Keratinocyte (primary cell): ENCODE measurements at regions not wholly inside any gene's neighbourhood (a gene's known extent, or its start where the extent isn't known, plus 50 kb on each side); places are given as distances from the start of the nearest gene placed in this dataset.

ENCODE experiments used
- DNase-seq: peaks from one replicate; pipeline ENCODE4 v3.0.0-alpha.2; 2011; ENCODE audit warnings: low read depth, missing footprints, low spot score
- FAIRE-seq: peaks from 2 replicates; lab custom pipeline; 2011; peaks lifted over from hg19 to GRCh38; lab: Jason Lieb, UNC
- H2AFZ ChIP-seq: 2 replicates; pipeline ENCODE4 v1.6.0; 2012; ENCODE audit warnings: low read length, control low read depth, inconsistent platforms; ENCODE audit not compliant: control insufficient read depth
- H3K27ac ChIP-seq: 2 replicates; pipeline ENCODE4 v1.5.1; 2011; ENCODE audit warnings: low read length; ENCODE audit not compliant: control insufficient read depth, insufficient read depth
- H3K27me3 ChIP-seq: 3 replicates; pipeline ENCODE4 v1.6.0; 2011; ENCODE audit warnings: low read length; ENCODE audit not compliant: control insufficient read depth, insufficient read depth; ENCODE audit errors: extremely low read depth
- H3K36me3 ChIP-seq, 2 experiments: 2 replicates in 1 of 2; 3 replicates in 1 of 2; pipeline ENCODE4 v1.5.1; 2011; ENCODE audit warnings: low read length in 2 of 2, mild to moderate bottlenecking in 1 of 2; ENCODE audit not compliant: control insufficient read depth in 2 of 2, insufficient read depth in 2 of 2; ENCODE audit errors: extremely low read depth in 1 of 2
- H3K4me1 ChIP-seq: 3 replicates; pipeline ENCODE4 v1.5.1; 2011; ENCODE audit warnings: low read length; ENCODE audit not compliant: control insufficient read depth, insufficient read depth; ENCODE audit errors: extremely low read depth
- H3K4me2 ChIP-seq: 3 replicates; pipeline ENCODE4 v1.6.0; 2011; ENCODE audit warnings: low read depth, low read length; ENCODE audit not compliant: control insufficient read depth, insufficient read depth; ENCODE audit errors: extremely low read depth
- H3K4me3 ChIP-seq, 3 experiments: fragments of 200-600 bp in 1 of 3; sonication (generic) in 1 of 3; 2 replicates in 2 of 3; 3 replicates in 1 of 3; pipeline ENCODE4 v1.5.1; 2011 to 2016; ENCODE audit warnings: low read length in 3 of 3, mild to moderate bottlenecking in 3 of 3, control low read depth in 2 of 3, inconsistent platforms in 1 of 3, low read depth in 1 of 3, mixed read lengths in 1 of 3, mixed run types in 1 of 3, moderate library complexity in 1 of 3; ENCODE audit not compliant: control insufficient read depth in 2 of 3, insufficient read depth in 2 of 3; ENCODE audit errors: extremely low read depth in 1 of 3
- H3K79me2 ChIP-seq: 2 replicates; pipeline ENCODE4 v1.6.0; 2012; ENCODE audit warnings: low read length; ENCODE audit not compliant: control insufficient read depth, insufficient read depth
- H3K9ac ChIP-seq: 3 replicates; pipeline ENCODE4 v1.6.0; 2011; ENCODE audit warnings: low read length; ENCODE audit not compliant: control insufficient read depth, insufficient read depth; ENCODE audit errors: extremely low read depth
- H3K9me1 ChIP-seq: 3 replicates; pipeline ENCODE4 v1.6.0; 2011; ENCODE audit warnings: low read length; ENCODE audit not compliant: control insufficient read depth, insufficient read depth; ENCODE audit errors: extremely low read depth
- H3K9me3 ChIP-seq: 2 replicates; pipeline ENCODE4 v1.5.1; 2012; ENCODE audit warnings: low read depth, low read length; ENCODE audit not compliant: control insufficient read depth
- H4K20me1 ChIP-seq: 3 replicates; pipeline ENCODE4 v1.6.0; 2011; ENCODE audit warnings: low read length; ENCODE audit not compliant: control insufficient read depth, insufficient read depth; ENCODE audit errors: extremely low read depth
- CTCF ChIP-seq, 3 experiments: IDR thresholded peaks in 1 of 3; conservative IDR thresholded peaks in 1 of 3; optimal IDR thresholded peaks in 1 of 3; 2 replicates in 2 of 3; 3 replicates in 1 of 3; pipeline versions ENCODE3 to v1.5.1; 2011; ENCODE audit warnings: low read length in 3 of 3, mild to moderate bottlenecking in 3 of 3, moderate library complexity in 2 of 3, control low read depth in 1 of 3, inconsistent platforms in 1 of 3; ENCODE audit not compliant: insufficient read depth in 2 of 3; ENCODE audit errors: extremely low read depth in 1 of 3
- EZH2 ChIP-seq: IDR thresholded peaks from one replicate; pipeline ENCODE4 v1.6.1; 2012; ENCODE audit warnings: inconsistent platforms, mild to moderate bottlenecking, low read length, moderate library complexity
- dilution Hi-C: fragments of 300-500 bp; cut with MboI; formaldehyde crosslinking; loops from one replicate; pipeline ENCODE4 v1.7.0; 2020; ENCODE audit warnings: low sequenced_read_pairs; ENCODE audit not compliant: extremely low pct_ligation_motif_present

DNA sequence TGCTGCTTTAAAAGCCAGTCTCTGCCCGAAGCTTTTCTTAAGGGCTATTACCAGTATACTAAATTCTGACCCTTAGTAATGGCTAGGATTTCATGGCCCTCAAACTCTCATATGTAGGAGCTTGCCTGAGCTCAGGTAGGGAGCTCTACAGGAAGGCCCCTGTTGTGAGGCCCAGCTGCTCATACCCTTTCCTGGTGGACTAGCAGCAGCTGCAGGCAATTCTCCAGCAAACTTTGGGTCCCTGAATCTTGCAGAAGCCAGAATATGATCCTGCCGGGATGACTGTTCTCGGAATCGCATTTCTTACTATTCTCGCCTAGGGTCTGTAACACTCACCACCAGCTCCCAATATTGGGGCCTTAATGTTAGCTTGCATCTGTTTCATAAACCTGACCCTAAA lies 106.4 kb upstream of the SERTAD2 start:
- Histone ChIP-seq H3K9ac (no peak overlapping the region), H4K20me1 (no peaks in the 10 kb centered on the region), H3K27me3 (no peaks in the 10 kb centered on the region), H3K79me2 (no peaks in the 10 kb centered on the region), H3K4me1 (no peaks in the 10 kb centered on the region), H2AFZ (no peak overlapping the region), H3K9me3 (no peaks in the 10 kb centered on the region), H3K9me1 (no peaks in the 10 kb centered on the region), H3K4me2 (no peak overlapping the region), H3K36me3 (no peaks in the 10 kb centered on the region), H3K4me3 (no peak overlapping the region), H3K27ac (no peak overlapping the region)
- dilution Hi-C loops: no loop called here
- DNase-seq: no peak
- FAIRE-seq: no peak
- TF ChIP-seq CTCF (optimal IDR thresholded peaks at IDR 0.05 in 1 of 3, IDR thresholded peaks at IDR 0.05 in 1 of 3, conservative IDR thresholded peaks at IDR 0.05 in 1 of 3; ENCODE audit: extremely low read depth in 1 of 3, insufficient read depth in 2 of 3, low read length in 3 of 3): no peak
- TF ChIP-seq EZH2: no peak

- no peaks in the 10 kb centered on the region for H3K27me3 ChIP-seq
- H2AFZ ChIP-seq: no peak overlapping the region
- TF ChIP-seq CTCF (optimal IDR thresholded peaks at IDR 0.05 in 1 of 3, IDR thresholded peaks at IDR 0.05 in 1 of 3, conservative IDR thresholded peaks at IDR 0.05 in 1 of 3; ENCODE audit: extremely low read depth in 1 of 3, insufficient read depth in 2 of 3, low read length in 3 of 3) (no peak), EZH2 (no peak)
- H3K9ac ChIP-seq: no peak overlapping the region
- no peak overlapping the region for H3K4me3 ChIP-seq
- FAIRE-seq (no peak), DNase-seq (no peak)
- H3K9me3 ChIP-seq: no peaks in the 10 kb centered on the region
- no peaks in the 10 kb centered on the region for H4K20me1 ChIP-seq
- H3K4me2 ChIP-seq: no peak overlapping the region
- H3K9me1 ChIP-seq: no peaks in the 10 kb centered on the region
- H3K4me1 ChIP-seq: peaks cover 4% of the 10 kb centered on the region
- no peak overlapping the region for H3K27ac ChIP-seq
- no peaks in the 10 kb centered on the region for H3K36me3 ChIP-seq
- H3K79me2 ChIP-seq: no peaks in the 10 kb centered on the region
- dilution Hi-C loops: no loop called here
Observed at GRCh38 chr2:64762301-64762997, 108.7 kb upstream of the SERTAD2 start.
